ENCODE measurements at regions not wholly inside any gene's neighbourhood (a gene's known extent, or its start where the extent isn't known, plus 50 kb on each side); places are given as distances from the start of the nearest gene placed in this dataset.

- Histone ChIP-seq H3K79me1 (ENCODE audit: insufficient read depth, low read depth, low read length, poor library complexity, severe bottlenecking) (no peaks in the 10 kb centered on the region), H3K9me3 (ENCODE audit: control insufficient read depth, low read depth, low read length) (no peaks in the 10 kb centered on the region), H2BK12ac (ENCODE audit: insufficient read length, low read depth, low read length) (no peak overlapping the region), H2BK20ac (ENCODE audit: low read depth, low read length, poor library complexity, severe bottlenecking) (no peak overlapping the region), H2BK15ac (ENCODE audit: low read depth, low read length) (no peak overlapping the region), H2BK5ac (ENCODE audit: insufficient read length, low read length) (no peak overlapping the region), H4K20me1 (ENCODE audit: control insufficient read depth, insufficient read depth, insufficient read length) (no peaks in the 10 kb centered on the region), H4K91ac (ENCODE audit: insufficient read length, low read depth, low read length) (no peak overlapping the region), H3K18ac (ENCODE audit: insufficient read length, low read depth, low read length) (no peak overlapping the region), H3K23ac (ENCODE audit: insufficient read length, low read depth, low read length) (no peak overlapping the region), H3K79me2 (ENCODE audit: insufficient read depth, low read length) (no peaks in the 10 kb centered on the region), H2AFZ (ENCODE audit: low read length) (no peak overlapping the region), H3K23me2 (ENCODE audit: insufficient read length, low read depth, low read length, poor library complexity, severe bottlenecking) (no peaks in the 10 kb centered on the region), H2BK120ac (ENCODE audit: low read depth, low read length, poor library complexity, severe bottlenecking) (no peak overlapping the region), H3K4me2 (ENCODE audit: insufficient read depth, insufficient read length, low read length) (no peak overlapping the region), H3K9ac (ENCODE audit: extremely low read depth, insufficient read length, low read length) (no peak overlapping the region), H3T11ph (ENCODE audit: low read length) (no peak overlapping the region), H4K5ac (ENCODE audit: insufficient read length, low read depth, low read length) (no peak overlapping the region), H3K27ac (ENCODE audit: insufficient read length, low read depth, low read length) (no peak overlapping the region), H3K4ac (ENCODE audit: low read depth, low read length) (no peak overlapping the region), H3K27me3 (ENCODE audit: insufficient read depth, low read length) (no peaks in the 10 kb centered on the region), H4K8ac (replicated peaks; ENCODE audit: insufficient read length, low read depth, low read length) (no peak overlapping the region), H2AK5ac (ENCODE audit: insufficient read length, low read length) (no peak overlapping the region), H3K4me1 (ENCODE audit: insufficient read depth, low read length) (peaks cover 5% of the 10 kb centered on the region; the same call in 1 of the 2 replicates), H3K14ac (ENCODE audit: insufficient read depth, low read length) (no peak overlapping the region), H3K56ac (ENCODE audit: insufficient read length, low read depth, low read length) (no peak overlapping the region)
- no peak for DNase-seq
- H3K4me3 Mint-ChIP-seq: no peak overlapping the region
- TF ChIP-seq CTCF (conservative IDR thresholded peaks at IDR 0.05): no peak
- no CpG with 5 or more reads among the region's 7 CpGs for WGBS (ENCODE audit: extremely low coverage, insufficient read length, low lambda C conversion rate)
- no peak overlapping the region; a peak in 1 of 7 replicates for H3K27ac Mint-ChIP-seq
- H3K4me1 Mint-ChIP-seq: peaks cover 37 to 43% of the 10 kb centered on the region in 2 experiments
- no peaks in the 10 kb centered on the region for H3K9me3 Mint-ChIP-seq
- H3K27me3 Mint-ChIP-seq (ENCODE audit: low read depth): peaks cover 3% of the 10 kb centered on the region; the same call in 1 of the 2 replicates
- no peaks in the 10 kb centered on the region for H3K36me3 Mint-ChIP-seq (ENCODE audit: insufficient read depth in 1 of 3, low read depth in 3 of 3)
Measured at GRCh38 chr2:216296856-216297255, 75.4 kb downstream of the MARCHF4 start.
